ENCODE measurements at regions not wholly inside any gene's neighbourhood (a gene's known extent, or its start where the extent isn't known, plus 50 kb on each side); places are given as distances from the start of the nearest gene placed in this dataset.
"Not testable (repeated sequence)": the region's sequence is repeated elsewhere in the genome, so short reads cannot be mapped to it uniquely, and the experiment has no call there.

DNA sequence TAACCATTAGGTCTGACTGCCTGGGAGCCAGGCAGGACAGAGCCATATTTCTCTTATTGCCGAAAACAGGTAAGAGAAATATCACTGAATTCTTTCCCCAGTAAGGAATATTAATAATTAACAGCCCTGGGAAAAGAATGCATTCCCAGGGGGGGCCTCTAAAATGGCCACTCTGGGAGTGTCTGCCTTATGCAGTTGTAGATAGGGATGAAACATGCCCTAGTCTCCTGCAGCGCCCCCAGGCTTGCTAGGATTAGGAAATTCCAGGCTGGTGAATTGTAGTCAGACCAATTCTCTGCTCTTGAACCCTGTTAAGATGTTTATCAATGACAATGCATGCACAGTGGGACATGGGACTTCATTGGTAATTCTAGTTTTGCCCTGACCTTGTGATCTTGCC, 317.9 kb upstream of the GLI3 start:
- not testable (repeated sequence) for DNase-seq

DNA sequence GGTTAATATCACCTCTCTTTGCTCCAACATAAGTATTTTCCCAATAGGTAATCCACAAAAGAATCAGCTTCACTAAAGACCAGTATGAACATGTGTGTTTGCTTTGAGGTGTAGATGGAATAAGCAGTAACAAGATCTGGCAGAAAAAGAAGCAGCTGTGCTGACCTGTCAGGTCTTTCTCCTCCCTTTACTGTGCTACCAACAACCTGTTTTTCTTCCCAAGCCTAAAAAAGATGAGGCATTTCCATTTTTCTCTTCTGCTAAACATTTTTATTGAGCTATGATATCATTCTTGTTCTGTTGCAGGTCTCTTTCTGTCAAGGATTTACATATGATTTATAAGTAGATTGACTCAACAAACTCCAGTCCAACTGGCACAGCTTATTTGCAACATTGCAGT, 315.2 kb upstream of the GLI3 start:
- no peak for DNase-seq

GRCh38 chr7:42550706-42551470, 313.9 kb upstream of the GLI3 start:
- no peak for DNase-seq

DNA sequence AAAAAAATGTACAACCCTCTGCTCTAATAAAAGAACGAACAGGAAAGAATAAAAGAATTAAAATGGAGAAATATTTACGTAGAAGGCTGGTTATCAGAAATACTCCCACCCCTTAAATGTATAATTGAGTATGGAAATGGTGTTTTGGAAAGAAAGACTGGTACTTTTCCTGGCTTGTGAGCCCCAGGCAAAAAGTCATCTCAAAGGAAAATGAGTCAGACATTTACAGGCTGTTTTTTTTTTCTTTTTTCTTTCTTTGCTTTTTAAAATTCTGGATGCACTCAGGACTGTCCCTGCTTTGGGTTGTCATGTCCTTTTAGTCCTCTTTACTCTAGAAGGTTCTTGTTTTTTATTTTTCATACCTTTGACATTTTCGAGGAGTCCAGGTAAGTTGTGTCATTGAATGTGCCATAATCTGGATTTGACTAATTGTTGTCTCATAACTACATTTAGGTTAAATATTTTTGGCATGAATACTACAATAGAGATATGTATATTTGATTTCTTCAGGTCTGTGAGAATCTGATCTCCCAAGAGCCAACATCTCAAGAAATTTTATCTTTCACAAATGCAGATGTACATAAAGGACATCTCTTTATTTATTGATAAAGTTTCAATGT, 313.0 kb upstream of the GLI3 start:
- DNase-seq = no peak

- no peak for DNase-seq
Measured at GRCh38 chr7:42548816-42549611, 312.0 kb upstream of the GLI3 start.

DNA sequence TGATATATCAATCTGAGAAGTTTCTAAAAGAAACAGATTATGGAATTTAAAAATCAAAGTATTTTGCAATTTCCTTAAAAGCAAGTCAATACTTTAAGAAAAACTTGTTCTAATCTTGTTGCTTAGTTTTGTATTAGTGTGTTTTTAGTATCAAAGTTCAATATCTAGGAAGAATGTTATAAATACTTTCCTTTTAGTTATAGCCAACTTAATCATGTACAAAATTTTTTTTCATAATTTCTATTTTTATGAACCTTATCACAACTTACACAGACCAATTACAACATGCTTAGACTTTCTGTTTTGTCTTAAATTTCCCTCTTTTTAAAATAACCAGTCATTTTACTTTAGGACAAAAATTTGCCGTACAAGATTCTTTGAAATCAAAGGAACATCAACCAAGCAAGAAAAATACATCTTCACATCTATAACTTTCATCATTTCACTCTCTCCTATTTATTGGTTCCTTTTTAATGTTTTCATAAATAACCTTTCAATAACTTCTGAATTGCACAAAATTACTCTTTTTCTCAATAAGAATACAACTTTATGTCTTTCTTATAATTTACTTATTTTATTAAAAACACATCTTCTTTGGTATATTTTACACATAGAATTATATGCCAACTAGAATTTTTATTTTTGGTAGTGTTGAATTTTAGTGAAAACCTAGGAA, 308.2 kb upstream of the GLI3 start:
- no peak for DNase-seq

GRCh38 chr7:42543953-42544352, 306.9 kb upstream of the GLI3 start:
- DNase-seq = no peak

- not testable (repeated sequence) for DNase-seq
Measured at GRCh38 chr7:42542446-42542845, 305.4 kb upstream of the GLI3 start.

- no peak for DNase-seq
Measured at GRCh38 chr7:42534441-42534840, 297.4 kb upstream of the GLI3 start.

DNA sequence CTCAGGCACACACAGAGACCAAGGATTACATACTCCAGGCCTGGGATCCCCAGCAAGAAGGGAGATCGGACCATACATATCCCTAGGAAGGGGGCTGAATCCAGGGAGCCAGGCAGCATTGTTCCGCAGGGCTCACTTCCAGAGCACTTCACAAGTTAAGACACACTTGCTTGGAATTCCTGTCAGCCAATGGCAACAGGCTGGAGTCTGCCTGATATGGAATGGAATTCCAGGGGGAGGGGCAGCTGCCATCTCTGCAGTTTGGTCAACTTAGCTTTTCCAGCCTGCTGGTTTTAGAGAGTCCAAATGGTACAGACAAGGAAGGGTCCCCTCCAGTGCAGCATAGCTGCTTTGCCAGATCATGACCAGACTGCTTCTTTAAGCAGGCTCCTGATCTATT, 290.0 kb upstream of the GLI3 start:
- no peak for DNase-seq

DNA sequence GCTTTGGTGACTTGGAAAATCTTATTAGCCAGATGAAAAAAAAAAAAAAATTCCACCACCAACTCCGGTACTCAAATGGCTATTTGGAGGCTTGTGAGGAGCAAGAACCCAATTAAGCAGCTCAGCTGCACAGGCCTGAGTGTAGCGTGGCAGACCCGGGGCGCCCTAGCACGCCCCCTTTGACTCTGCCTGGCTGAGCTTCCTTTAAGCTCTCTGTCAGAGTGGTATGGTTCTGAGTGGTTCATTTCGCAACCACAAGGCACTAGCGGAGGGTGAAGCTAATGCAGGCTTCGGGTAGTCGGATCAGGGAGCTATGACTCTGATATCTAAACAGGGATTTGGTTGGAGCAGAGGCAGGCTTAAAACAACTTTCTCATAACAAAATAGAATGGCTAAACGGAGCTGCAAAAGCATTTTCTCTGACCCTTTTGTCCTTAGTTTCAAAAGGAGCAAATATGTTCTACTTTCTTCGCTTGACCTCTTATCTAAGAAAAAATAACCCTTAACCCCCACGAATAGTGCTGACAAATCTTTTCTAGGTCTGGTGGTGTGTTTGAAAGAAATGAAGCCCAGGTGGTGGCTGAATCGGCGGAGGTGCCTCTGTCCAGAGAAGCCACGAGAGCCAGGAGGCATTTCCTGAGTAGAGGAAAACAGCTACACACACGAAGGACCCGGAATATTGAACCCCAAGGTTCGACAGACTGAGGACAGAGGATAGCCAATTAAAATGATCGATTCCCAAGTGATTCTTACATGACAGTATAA, 285.4 kb upstream of the GLI3 start:
- DNase-seq = no peak

GRCh38 chr7:42511027-42511426, 274.0 kb upstream of the GLI3 start:
- no peak for DNase-seq

GRCh38 chr7:42506097-42506496, 269.1 kb upstream of the GLI3 start:
- DNase-seq = no peak

- DNase-seq = no peak
Measured at GRCh38 chr7:42502022-42502421, 265.0 kb upstream of the GLI3 start.

DNA sequence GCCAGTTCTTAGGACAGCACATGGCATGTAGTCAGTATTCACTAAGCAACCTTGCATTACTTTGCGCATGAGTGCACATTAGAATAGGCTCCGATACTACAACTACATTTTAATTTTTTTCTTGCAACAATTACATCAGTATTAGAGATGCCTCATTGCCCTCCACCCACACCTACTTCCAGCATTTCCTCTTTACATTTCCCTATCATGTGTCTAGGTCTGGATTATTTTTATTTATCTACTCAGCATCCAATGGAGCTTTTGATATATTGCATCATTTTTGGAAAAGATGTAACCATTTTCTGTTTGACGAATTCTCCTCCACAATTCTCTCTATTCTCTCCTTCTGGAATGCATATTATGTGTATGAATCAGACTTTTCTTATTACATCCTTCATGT, 258.2 kb upstream of the GLI3 start:
- no peak for DNase-seq

GRCh38 chr7:42494736-42495135, 257.7 kb upstream of the GLI3 start:
- DNase-seq = no peak

DNA sequence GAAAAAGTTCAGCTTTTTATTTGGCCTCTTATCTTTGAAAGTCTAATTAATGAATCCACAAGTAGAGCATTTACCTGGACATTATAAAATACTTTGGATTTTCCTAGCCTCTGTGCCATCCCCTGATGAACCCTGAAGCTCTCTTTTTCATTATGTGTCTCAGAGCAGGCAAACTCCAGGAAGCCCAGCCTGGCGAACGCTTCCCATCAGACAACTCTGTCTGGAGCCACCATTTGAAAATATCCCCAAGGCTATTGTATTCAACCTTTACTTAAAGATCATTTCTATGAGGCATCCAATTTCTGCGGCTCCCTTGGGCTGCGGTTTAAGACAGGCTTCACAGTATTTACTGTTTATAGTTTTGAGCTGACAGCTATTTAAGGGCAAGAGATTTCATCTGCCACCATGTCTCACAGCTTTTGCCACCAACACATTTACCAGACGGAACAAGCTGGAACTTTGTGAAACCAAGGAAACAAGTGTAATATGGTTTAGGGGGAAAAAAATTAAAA, 257.2 kb upstream of the GLI3 start:
- no peak for DNase-seq

GRCh38 chr7:42493436-42494198, 256.6 kb upstream of the GLI3 start:
- no peak for DNase-seq

GRCh38 chr7:42492920-42493319, 255.9 kb upstream of the GLI3 start:
- DNase-seq = no peak

- DNase-seq = no peak
Measured at GRCh38 chr7:42491106-42491505, 254.1 kb upstream of the GLI3 start.

- DNase-seq = no peak
Measured at GRCh38 chr7:42489299-42489698, 252.3 kb upstream of the GLI3 start.

Measured in NCI-H2171 (cell line).